ENCODE measurements at regions not wholly inside any gene's neighbourhood (a gene's known extent, or its start where the extent isn't known, plus 50 kb on each side); places are given as distances from the start of the nearest gene placed in this dataset.
"Not testable (repeated sequence)": the region's sequence is repeated elsewhere in the genome, so short reads cannot be mapped to it uniquely, and the experiment has no call there.

DNA sequence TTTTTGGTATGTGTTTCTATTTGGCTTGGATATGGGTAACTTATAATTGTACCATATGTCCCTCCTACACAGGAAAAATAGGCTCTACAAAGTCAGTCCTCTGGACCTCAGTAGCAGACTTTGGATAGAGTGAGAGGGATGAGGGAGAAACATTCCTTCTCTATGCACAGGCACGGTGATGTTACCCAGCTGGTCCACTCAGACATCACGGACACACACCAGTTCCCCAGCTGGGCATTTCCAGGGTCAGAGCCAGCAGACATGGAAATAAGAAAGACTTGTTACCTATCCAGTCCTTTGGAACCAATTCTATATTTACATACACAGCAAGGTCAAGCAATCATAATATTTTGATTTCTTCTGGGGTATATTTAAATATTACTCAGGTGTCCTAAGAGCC lies 433.1 kb upstream of the KCNMB2 start:
- Mint-ChIP-seq H3K4me3 (no peak overlapping the region), H3K27ac (no peak overlapping the region), H3K36me3 (ENCODE audit: insufficient read depth) (no peaks in the 10 kb centered on the region), H3K9me3 (no peaks in the 10 kb centered on the region), H3K4me1 (ENCODE audit: low read depth in 2 of 2) (no peaks in the 10 kb centered on the region), H3K27me3 (peaks cover 0 to 9% of the 10 kb centered on the region in 2 donors)
- DNase-seq = no peak
- ATAC-seq (replicated peaks) = no peak

DNA sequence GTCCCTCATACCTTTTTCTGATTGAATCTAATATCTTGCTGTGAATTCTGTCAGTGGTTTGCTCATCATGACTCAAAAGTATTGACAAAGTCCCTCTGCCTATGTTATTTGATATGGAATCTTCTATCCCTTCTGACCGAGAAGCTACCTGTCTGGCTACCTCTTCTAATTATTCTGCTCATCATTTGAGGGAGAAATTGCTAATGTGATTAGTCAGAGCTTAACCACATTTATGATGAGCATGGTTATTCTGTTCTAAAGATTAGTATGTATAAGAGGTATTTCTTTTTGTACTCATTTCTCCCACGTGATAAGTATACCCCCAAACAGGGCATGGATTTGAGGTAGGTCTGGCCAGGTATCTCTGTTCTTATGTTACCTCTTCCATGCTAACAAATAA lies 428.4 kb upstream of the KCNMB2 start:
- Mint-ChIP-seq H3K36me3 (ENCODE audit: insufficient read depth) (no peaks in the 10 kb centered on the region), H3K9me3 (no peaks in the 10 kb centered on the region), H3K4me3 (no peak overlapping the region), H3K27ac (no peak overlapping the region), H3K4me1 (ENCODE audit: low read depth in 2 of 2) (no peaks in the 10 kb centered on the region), H3K27me3 (peaks cover 0 to 13% of the 10 kb centered on the region in 2 donors)
- ATAC-seq (replicated peaks) = no peak
- no peak for DNase-seq

GRCh38 chr3:178109691-178110090 lies 426.5 kb upstream of the KCNMB2 start:
- no peak for DNase-seq

GRCh38 chr3:178112134-178112533 lies 424.1 kb upstream of the KCNMB2 start:
- DNase-seq (no peak), ATAC-seq (replicated peaks) (no peak)
- H3K4me1 Mint-ChIP-seq (ENCODE audit: low read depth in 2 of 2) = no peaks in the 10 kb centered on the region
- peaks cover 0 to 10% of the 10 kb centered on the region in 2 donors for H3K27me3 Mint-ChIP-seq
- H3K4me3 Mint-ChIP-seq = no peak overlapping the region
- H3K36me3 Mint-ChIP-seq (ENCODE audit: insufficient read depth) = no peaks in the 10 kb centered on the region
- no peaks in the 10 kb centered on the region for H3K9me3 Mint-ChIP-seq
- H3K27ac Mint-ChIP-seq = no peak overlapping the region

More at GRCh38 chr3:178109691-178110090, 426.5 kb upstream of the KCNMB2 start:
- Mint-ChIP-seq H3K4me3 (no peak overlapping the region), H3K27ac (no peak overlapping the region), H3K36me3 (ENCODE audit: insufficient read depth) (no peaks in the 10 kb centered on the region), H3K27me3 (peaks cover 0 to 13% of the 10 kb centered on the region in 2 donors), H3K9me3 (no peaks in the 10 kb centered on the region), H3K4me1 (ENCODE audit: low read depth in 2 of 2) (no peaks in the 10 kb centered on the region)
- ATAC-seq (replicated peaks) = no peak

- not testable (repeated sequence) for DNase-seq; H3K9me3 Mint-ChIP-seq; H3K27ac Mint-ChIP-seq; H3K36me3 Mint-ChIP-seq (ENCODE audit: insufficient read depth); H3K4me3 Mint-ChIP-seq; H3K4me1 Mint-ChIP-seq (ENCODE audit: low read depth in 2 of 2); ATAC-seq (replicated peaks); H3K27me3 Mint-ChIP-seq
Measured at GRCh38 chr3:178112552-178112951, 423.7 kb upstream of the KCNMB2 start.

GRCh38 chr3:178117641-178118040 lies 418.6 kb upstream of the KCNMB2 start:
- Mint-ChIP-seq H3K9me3 (no peaks in the 10 kb centered on the region), H3K27ac (no peak overlapping the region), H3K4me3 (no peak overlapping the region), H3K36me3 (ENCODE audit: insufficient read depth) (no peaks in the 10 kb centered on the region), H3K4me1 (ENCODE audit: low read depth in 2 of 2) (peaks cover 0 to 3% of the 10 kb centered on the region in 2 donors), H3K27me3 (peaks cover 0 to 6% of the 10 kb centered on the region in 2 donors)
- DNase-seq (no peak), ATAC-seq (replicated peaks) (no peak)

GRCh38 chr3:178119608-178120295 lies 416.5 kb upstream of the KCNMB2 start:
- not testable (repeated sequence) for ATAC-seq (replicated peaks); H3K36me3 Mint-ChIP-seq (ENCODE audit: insufficient read depth)

DNA sequence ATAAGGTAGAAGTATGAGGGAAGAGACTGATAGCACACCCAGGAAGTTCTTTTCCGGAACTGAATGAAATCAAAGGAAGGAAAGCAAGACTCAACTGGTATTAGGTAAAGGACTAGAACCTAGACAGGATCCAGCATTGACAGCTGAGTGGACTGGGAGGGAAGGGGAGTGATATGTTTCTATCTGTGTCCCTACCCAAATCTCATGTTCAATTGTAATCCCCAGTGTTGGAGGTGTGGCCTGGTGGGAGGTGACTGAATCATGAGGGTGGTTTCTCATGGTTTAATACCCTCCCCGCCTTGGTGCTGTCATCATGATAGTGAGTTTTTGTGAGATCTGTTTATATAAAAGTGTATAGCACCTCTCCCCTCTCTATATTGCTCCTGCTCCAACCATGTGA lies 415.9 kb upstream of the KCNMB2 start:
- Mint-ChIP-seq H3K27me3 (peaks cover 0 to 6% of the 10 kb centered on the region in 2 donors), H3K4me1 (ENCODE audit: low read depth in 2 of 2) (peaks cover 0 to 3% of the 10 kb centered on the region in 2 donors), H3K36me3 (ENCODE audit: insufficient read depth) (no peaks in the 10 kb centered on the region), H3K4me3 (no peak overlapping the region), H3K9me3 (no peaks in the 10 kb centered on the region), H3K27ac (no peak overlapping the region)
- ATAC-seq (replicated peaks) (no peak), DNase-seq (no peak)

More at GRCh38 chr3:178119608-178120295, 416.5 kb upstream of the KCNMB2 start:
- H3K4me3 Mint-ChIP-seq; H3K27me3 Mint-ChIP-seq; H3K9me3 Mint-ChIP-seq; H3K27ac Mint-ChIP-seq; DNase-seq; H3K4me1 Mint-ChIP-seq (ENCODE audit: low read depth in 2 of 2): not testable (repeated sequence)

DNA sequence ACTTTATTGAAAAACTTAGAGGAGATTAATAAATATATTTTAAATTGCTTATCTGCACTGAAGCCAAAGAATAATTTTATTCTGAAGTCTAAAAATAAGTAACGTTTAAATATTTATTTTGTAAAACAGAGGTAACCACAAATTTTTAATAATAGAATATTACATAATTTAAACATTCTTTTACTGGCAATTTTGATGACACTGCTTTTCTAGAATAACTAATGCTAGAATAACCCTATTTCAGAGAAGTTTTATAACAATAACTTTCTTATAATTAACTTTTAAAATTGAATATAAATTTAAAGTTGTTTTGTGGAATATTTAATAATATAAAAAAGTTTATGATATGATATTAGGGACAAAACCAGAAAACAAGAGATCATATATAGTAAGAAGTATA lies 409.6 kb upstream of the KCNMB2 start:
- Mint-ChIP-seq H3K27me3 (no peaks in the 10 kb centered on the region), H3K27ac (no peak overlapping the region), H3K4me3 (no peak overlapping the region), H3K36me3 (ENCODE audit: insufficient read depth) (peaks cover 3% of the 10 kb centered on the region), H3K9me3 (no peaks in the 10 kb centered on the region), H3K4me1 (ENCODE audit: low read depth in 2 of 2) (no peaks in the 10 kb centered on the region)
- DNase-seq = no peak
- no peak for ATAC-seq (replicated peaks)

DNA sequence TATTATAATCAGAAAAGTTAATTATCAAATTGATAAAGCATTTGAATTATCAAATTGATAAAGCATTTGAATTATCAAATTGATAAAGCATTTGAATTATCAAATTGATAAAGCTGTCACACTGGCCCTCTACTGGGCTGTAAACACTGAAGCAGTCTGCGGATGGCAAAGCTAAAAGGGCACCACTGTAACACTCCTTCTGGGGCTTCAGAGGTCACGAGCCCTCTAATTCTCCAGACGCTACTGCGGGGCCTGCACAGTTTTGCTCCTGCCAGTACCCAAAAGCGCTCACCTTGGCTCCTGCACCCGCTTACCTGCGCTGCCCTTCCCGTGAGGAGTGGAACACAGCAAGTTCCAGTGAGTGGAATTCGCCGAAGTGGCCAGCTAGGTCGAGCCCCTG lies 409.0 kb upstream of the KCNMB2 start:
- Mint-ChIP-seq H3K4me1 (ENCODE audit: low read depth in 2 of 2) (no peaks in the 10 kb centered on the region), H3K9me3 (no peaks in the 10 kb centered on the region), H3K27me3 (no peaks in the 10 kb centered on the region), H3K4me3 (no peak overlapping the region), H3K27ac (no peak overlapping the region), H3K36me3 (ENCODE audit: insufficient read depth) (peaks cover 3% of the 10 kb centered on the region)
- no peak for DNase-seq
- ATAC-seq (replicated peaks) = no peak

DNA sequence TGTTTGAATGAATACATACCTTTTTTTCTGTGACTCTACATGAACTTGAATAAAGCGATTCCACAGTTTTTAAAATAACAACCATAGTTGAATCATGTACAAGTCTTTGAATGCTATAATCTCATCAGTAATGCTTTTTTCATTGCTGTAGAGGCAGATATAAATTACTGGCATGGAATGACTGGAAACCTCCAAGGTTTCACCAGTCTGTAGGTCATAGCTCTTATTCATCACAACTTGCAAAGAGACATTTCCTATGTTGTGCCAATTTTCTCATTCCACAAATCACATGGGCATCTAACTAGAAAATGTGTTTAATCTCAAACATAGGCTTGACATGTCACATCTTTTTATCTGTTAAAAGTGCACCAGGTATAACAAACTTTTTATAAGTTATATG lies 407.1 kb upstream of the KCNMB2 start:
- no peak overlapping the region for H3K4me3 Mint-ChIP-seq
- peaks cover 3% of the 10 kb centered on the region for H3K36me3 Mint-ChIP-seq (ENCODE audit: insufficient read depth)
- no peaks in the 10 kb centered on the region for H3K27me3 Mint-ChIP-seq
- no peaks in the 10 kb centered on the region for H3K4me1 Mint-ChIP-seq (ENCODE audit: low read depth in 2 of 2)
- DNase-seq (no peak), ATAC-seq (replicated peaks) (no peak)
- H3K27ac Mint-ChIP-seq = no peak overlapping the region
- no peaks in the 10 kb centered on the region for H3K9me3 Mint-ChIP-seq

DNA sequence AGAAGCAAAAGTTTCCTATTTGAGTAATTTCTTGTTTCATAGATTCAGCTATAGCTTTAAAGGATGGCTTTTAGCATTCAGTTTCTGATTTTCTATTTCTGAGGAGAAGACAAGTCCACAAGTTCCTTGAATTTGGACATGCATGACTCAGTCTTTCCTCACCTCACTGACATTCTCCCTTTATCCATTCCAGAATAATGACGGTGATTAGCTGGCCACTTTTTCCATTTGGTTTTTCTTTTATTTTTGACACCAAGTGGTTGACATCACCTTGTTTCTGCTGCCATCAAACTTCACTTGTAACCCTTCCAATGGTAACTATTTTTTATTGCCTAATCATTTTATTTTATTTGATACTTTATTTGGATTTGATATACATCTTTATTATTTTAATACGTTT lies 404.4 kb upstream of the KCNMB2 start:
- DNase-seq = no peak
- no peak for ATAC-seq (replicated peaks)
- Mint-ChIP-seq H3K9me3 (peaks cover 0 to 5% of the 10 kb centered on the region in 2 donors), H3K27me3 (peaks cover 0 to 5% of the 10 kb centered on the region in 2 donors), H3K4me1 (ENCODE audit: low read depth in 2 of 2) (no peaks in the 10 kb centered on the region), H3K36me3 (ENCODE audit: insufficient read depth) (no peaks in the 10 kb centered on the region), H3K4me3 (no peak overlapping the region), H3K27ac (no peak overlapping the region)

GRCh38 chr3:178137206-178137605 lies 399.0 kb upstream of the KCNMB2 start:
- no peaks in the 10 kb centered on the region for H3K4me1 Mint-ChIP-seq (ENCODE audit: low read depth in 2 of 2)
- ATAC-seq (replicated peaks) = no peak
- H3K27ac Mint-ChIP-seq = no peak overlapping the region
- no peaks in the 10 kb centered on the region for H3K36me3 Mint-ChIP-seq (ENCODE audit: insufficient read depth)
- H3K4me3 Mint-ChIP-seq = no peak overlapping the region
- H3K27me3 Mint-ChIP-seq = peaks cover 0 to 5% of the 10 kb centered on the region in 2 donors
- H3K9me3 Mint-ChIP-seq = peaks cover 0 to 6% of the 10 kb centered on the region in 2 donors
- DNase-seq = no peak

DNA sequence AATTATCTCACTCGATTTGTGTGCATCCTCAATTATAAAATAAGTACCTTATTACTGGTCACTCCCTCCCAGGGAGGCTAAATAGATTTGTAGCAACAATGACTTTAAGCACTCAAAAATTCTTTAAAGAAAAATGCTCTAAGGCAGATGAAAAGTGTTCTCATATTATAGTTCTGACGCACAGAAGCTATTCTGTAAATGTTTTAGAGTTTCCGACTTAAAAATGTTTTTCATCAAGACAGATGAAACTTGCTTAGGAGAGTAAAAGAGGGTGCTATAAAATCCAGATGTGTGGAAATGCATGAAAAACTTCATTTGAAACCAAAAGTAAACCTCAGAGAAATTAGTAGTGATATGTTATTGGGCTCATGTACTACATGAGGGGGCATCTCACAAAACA lies 398.4 kb upstream of the KCNMB2 start:
- peaks cover 0 to 6% of the 10 kb centered on the region in 2 donors for H3K9me3 Mint-ChIP-seq
- DNase-seq (no peak), ATAC-seq (replicated peaks) (no peak)
- no peak overlapping the region for H3K27ac Mint-ChIP-seq
- no peak overlapping the region for H3K4me3 Mint-ChIP-seq
- peaks cover 0 to 5% of the 10 kb centered on the region in 2 donors for H3K27me3 Mint-ChIP-seq
- no peaks in the 10 kb centered on the region for H3K4me1 Mint-ChIP-seq (ENCODE audit: low read depth in 2 of 2)
- H3K36me3 Mint-ChIP-seq (ENCODE audit: insufficient read depth) = no peaks in the 10 kb centered on the region

Measured in effector memory CD8-positive, alpha-beta T cell (primary cell).